ENCODE measurements at regions not wholly inside any gene's neighbourhood (a gene's known extent, or its start where the extent isn't known, plus 50 kb on each side); places are given as distances from the start of the nearest gene placed in this dataset.

GRCh38 chr9:106626936-106627335 lies 236.0 kb upstream of the ZNF462 start:
- H3K9me3 Mint-ChIP-seq, result no peaks in the 10 kb centered on the region
- no peaks in the 10 kb centered on the region for H3K36me3 Mint-ChIP-seq (ENCODE audit: insufficient read depth)
- DNase-seq, result no peak
- H3K4me3 Mint-ChIP-seq, result no peak overlapping the region
- H3K4me1 Mint-ChIP-seq (ENCODE audit: low read depth), result no peaks in the 10 kb centered on the region
- no peak for ATAC-seq
- H3K27me3 Mint-ChIP-seq (ENCODE audit: low read depth), result no peaks in the 10 kb centered on the region

DNA sequence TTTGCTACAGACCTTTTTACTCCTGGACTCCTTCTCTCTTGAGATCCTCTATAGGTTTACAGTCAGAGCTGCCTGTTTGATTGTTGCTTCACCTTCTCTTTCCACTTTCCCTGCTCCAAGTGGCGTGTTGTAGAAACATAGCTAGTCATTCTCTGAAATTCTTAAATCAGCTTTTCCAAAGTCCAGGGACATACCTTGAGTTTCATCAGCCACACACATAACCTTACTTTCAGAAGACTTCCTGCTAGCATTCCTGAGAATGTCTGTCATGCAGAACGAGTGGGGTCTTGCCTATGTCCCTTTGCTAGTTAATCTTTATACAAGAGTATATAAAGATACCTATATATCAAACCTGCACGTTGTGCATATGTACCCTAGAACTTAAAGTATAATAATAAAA lies 230.3 kb upstream of the ZNF462 start:
- ATAC-seq (no peak), DNase-seq (no peak)
- H3K4me3 Mint-ChIP-seq, result no peak overlapping the region
- H3K9me3 Mint-ChIP-seq, result no peaks in the 10 kb centered on the region
- H3K36me3 Mint-ChIP-seq (ENCODE audit: insufficient read depth), result no peaks in the 10 kb centered on the region
- H3K4me1 Mint-ChIP-seq (ENCODE audit: low read depth), result no peaks in the 10 kb centered on the region
- no peaks in the 10 kb centered on the region for H3K27me3 Mint-ChIP-seq (ENCODE audit: low read depth)

- DNase-seq (no peak), ATAC-seq (no peak)
- H3K27me3 Mint-ChIP-seq (ENCODE audit: low read depth), result no peaks in the 10 kb centered on the region
- H3K9me3 Mint-ChIP-seq, result no peaks in the 10 kb centered on the region
- no peaks in the 10 kb centered on the region for H3K36me3 Mint-ChIP-seq (ENCODE audit: insufficient read depth)
- H3K4me1 Mint-ChIP-seq (ENCODE audit: low read depth), result no peaks in the 10 kb centered on the region
- no peak overlapping the region for H3K4me3 Mint-ChIP-seq
Observed at GRCh38 chr9:106634183-106634582, 228.8 kb upstream of the ZNF462 start.

DNA sequence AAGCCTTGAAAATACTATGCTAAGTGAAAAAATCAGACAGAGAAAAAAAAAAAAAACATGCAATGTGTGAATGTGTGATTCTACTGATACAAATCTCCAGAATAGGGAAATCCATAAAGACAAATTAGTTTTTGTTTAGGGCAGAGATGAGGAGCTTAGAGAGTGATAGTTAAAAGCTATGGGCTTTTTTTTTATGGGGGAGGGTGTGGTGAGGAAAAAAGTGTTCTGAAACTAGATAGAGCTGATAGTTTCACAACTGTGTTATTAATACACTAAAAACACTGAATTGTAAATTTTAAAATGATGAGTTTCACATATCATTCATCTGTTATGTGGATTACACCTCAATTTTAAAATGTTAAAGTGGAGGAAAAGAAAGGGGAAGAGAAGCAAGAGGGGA lies 228.3 kb upstream of the ZNF462 start:
- Mint-ChIP-seq H3K4me1 (ENCODE audit: low read depth) (no peaks in the 10 kb centered on the region), H3K36me3 (ENCODE audit: insufficient read depth) (no peaks in the 10 kb centered on the region), H3K27me3 (ENCODE audit: low read depth) (no peaks in the 10 kb centered on the region), H3K4me3 (no peak overlapping the region), H3K9me3 (no peaks in the 10 kb centered on the region)
- DNase-seq (no peak), ATAC-seq (no peak)

GRCh38 chr9:106637486-106637885 lies 225.5 kb upstream of the ZNF462 start:
- H3K27me3 Mint-ChIP-seq (ENCODE audit: low read depth), result no peaks in the 10 kb centered on the region
- H3K4me3 Mint-ChIP-seq, result no peak overlapping the region
- H3K9me3 Mint-ChIP-seq, result peaks cover 4% of the 10 kb centered on the region
- ATAC-seq, result no peak
- no peaks in the 10 kb centered on the region for H3K4me1 Mint-ChIP-seq (ENCODE audit: low read depth)
- H3K36me3 Mint-ChIP-seq (ENCODE audit: insufficient read depth), result no peaks in the 10 kb centered on the region
- DNase-seq, result no peak

DNA sequence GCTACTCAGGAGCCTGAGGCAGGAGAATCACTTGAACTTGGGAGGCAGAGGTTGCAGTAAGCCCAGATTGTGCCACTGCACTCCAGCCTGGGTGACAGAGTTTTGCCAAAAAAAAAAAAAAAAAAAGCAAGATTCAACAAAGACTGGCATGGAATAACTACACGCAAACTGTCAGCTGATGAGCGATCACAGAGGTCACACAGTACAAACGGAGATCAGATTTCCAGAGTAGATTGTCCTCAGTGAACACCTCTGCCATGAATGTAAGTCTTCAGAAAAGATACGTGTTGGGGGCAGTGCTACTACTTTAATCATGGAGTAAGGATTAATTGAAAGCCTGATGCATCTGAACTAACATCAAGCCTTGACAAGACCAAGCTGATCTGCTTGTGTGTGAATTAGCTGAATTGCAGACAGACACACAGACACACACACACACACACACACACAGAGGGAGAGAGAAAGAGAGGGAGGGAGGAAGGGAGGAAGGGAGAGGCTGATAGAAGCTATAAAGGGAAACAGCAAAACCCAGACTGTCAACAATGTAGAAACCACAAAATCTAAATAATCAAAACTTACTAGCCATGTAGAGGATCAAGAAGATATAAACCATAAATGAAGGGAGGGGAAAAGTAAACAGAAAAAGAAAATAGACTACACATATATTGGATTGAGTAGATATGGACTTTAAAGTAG lies 222.9 kb upstream of the ZNF462 start:
- Mint-ChIP-seq H3K4me3 (no peak overlapping the region), H3K27me3 (ENCODE audit: low read depth) (no peaks in the 10 kb centered on the region), H3K4me1 (ENCODE audit: low read depth) (no peaks in the 10 kb centered on the region), H3K9me3 (peaks cover 21% of the 10 kb centered on the region), H3K36me3 (ENCODE audit: insufficient read depth) (no peaks in the 10 kb centered on the region)
- ATAC-seq, result no peak
- no peak for DNase-seq

DNA sequence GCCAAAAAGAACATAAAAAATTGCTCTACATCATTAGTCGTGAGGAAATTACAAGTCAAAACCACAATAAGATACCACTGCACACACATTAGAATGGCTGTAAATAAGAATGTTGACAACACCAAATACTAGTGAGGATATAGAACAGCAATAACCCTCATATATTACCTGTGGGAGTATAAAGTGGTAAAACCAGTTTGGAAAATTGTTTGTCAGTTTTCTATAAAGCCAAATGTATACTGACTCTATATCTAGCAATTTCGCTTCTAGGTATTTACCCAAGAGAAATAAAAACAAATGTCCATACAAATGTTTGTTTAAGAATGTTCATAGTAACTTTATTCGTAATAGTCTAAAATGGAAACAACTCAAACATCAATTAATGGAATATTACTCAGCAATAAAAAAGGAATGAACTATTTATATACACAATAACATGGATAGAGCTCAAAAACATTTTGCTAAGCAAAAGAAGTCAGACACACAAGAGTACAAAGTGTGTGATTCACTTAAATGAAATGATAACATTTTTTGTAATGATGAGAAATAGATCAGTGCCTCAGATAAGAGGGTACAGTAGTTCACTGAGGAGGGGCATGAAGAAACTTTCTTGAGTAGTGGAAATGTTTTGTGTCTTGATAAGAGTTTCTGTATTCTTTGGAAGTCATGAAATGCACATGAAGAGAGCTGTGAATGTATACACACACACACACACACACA lies 219.6 kb upstream of the ZNF462 start:
- DNase-seq, result no peak
- ATAC-seq, result no peak
- Mint-ChIP-seq H3K4me1 (ENCODE audit: low read depth) (no peaks in the 10 kb centered on the region), H3K4me3 (no peak overlapping the region), H3K27me3 (ENCODE audit: low read depth) (no peaks in the 10 kb centered on the region), H3K36me3 (ENCODE audit: insufficient read depth) (no peaks in the 10 kb centered on the region), H3K9me3 (peaks cover 21% of the 10 kb centered on the region)

DNA sequence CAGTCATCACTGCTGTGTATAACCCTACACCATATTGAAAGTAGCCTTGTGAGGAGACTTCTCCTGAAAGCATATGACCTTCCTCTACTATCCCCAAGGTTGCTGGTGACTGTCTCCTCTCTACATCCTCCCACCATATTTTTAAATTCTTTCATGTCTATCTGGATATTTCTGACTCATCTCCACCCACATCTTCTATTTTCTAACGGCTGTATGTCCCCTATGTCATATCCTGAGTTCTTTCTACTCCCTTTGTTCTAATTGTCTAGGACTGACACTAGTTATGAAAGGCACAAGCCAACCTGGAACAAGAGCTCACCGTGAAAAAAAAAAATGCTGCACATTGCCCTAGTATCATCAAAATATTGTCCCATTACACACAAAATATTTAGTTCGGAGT lies 218.3 kb upstream of the ZNF462 start:
- Mint-ChIP-seq H3K4me1 (ENCODE audit: low read depth) (no peaks in the 10 kb centered on the region), H3K4me3 (no peak overlapping the region), H3K9me3 (peaks cover 21% of the 10 kb centered on the region), H3K27me3 (ENCODE audit: low read depth) (no peaks in the 10 kb centered on the region), H3K36me3 (ENCODE audit: insufficient read depth) (no peaks in the 10 kb centered on the region)
- ATAC-seq (no peak), DNase-seq (no peak)

DNA sequence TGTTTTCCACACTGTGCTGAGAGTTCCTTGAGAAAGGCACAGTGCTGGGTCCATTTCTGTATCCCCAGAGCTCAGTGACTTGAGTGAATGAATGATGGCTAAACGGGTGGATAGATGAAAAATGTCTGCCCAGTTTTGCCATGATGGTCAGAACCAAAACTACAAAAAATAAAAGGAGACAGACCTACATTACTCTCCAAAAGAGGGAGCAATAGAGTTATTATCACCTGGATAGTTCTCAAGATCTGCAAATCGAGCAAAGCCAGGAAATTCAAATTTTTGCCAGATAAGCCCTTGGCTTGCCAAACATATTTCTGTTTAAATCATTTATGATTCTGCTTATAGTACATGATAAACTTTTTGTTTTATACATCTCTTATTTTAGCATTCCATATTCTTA lies 214.2 kb upstream of the ZNF462 start:
- H3K4me3 Mint-ChIP-seq, result no peak overlapping the region
- H3K4me1 Mint-ChIP-seq (ENCODE audit: low read depth), result no peaks in the 10 kb centered on the region
- no peaks in the 10 kb centered on the region for H3K27me3 Mint-ChIP-seq (ENCODE audit: low read depth)

DNA sequence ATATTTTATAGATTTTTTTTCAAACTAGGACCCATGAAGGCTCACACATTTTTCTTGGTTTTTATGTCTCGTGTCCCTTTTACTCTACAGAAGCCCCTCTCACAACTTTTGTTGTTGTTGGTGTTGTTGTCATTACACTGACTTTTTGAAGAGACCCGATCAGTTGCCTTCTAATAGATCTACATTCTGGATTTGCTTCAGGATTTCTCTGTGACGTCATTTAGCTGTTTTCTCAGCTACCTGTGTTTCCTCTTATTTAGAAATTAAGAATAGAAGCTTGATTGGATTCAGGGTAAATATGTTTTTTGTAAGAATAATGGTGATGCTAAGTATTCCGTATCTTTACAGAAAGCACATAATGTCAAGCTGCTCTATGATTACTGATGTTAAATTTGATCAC lies 213.3 kb upstream of the ZNF462 start:
- ATAC-seq (no peak), DNase-seq (no peak)
- Mint-ChIP-seq H3K4me1 (ENCODE audit: low read depth) (no peaks in the 10 kb centered on the region), H3K9me3 (peaks cover 14% of the 10 kb centered on the region), H3K27me3 (ENCODE audit: low read depth) (no peaks in the 10 kb centered on the region), H3K4me3 (no peak overlapping the region), H3K36me3 (ENCODE audit: insufficient read depth) (no peaks in the 10 kb centered on the region)

More for the DNA sequence above, 214.2 kb upstream of the ZNF462 start:
- Mint-ChIP-seq H3K36me3 (ENCODE audit: insufficient read depth) (no peaks in the 10 kb centered on the region), H3K9me3 (peaks cover 14% of the 10 kb centered on the region)
- ATAC-seq (no peak), DNase-seq (no peak)

- no peaks in the 10 kb centered on the region for H3K4me1 Mint-ChIP-seq (ENCODE audit: low read depth)
- H3K9me3 Mint-ChIP-seq, result peaks cover 12% of the 10 kb centered on the region
- no peak for DNase-seq
- ATAC-seq, result no peak
- no peaks in the 10 kb centered on the region for H3K27me3 Mint-ChIP-seq (ENCODE audit: low read depth)
- H3K4me3 Mint-ChIP-seq, result no peak overlapping the region
- H3K36me3 Mint-ChIP-seq (ENCODE audit: insufficient read depth), result no peaks in the 10 kb centered on the region
Observed at GRCh38 chr9:106653213-106653612, 209.8 kb upstream of the ZNF462 start.

DNA sequence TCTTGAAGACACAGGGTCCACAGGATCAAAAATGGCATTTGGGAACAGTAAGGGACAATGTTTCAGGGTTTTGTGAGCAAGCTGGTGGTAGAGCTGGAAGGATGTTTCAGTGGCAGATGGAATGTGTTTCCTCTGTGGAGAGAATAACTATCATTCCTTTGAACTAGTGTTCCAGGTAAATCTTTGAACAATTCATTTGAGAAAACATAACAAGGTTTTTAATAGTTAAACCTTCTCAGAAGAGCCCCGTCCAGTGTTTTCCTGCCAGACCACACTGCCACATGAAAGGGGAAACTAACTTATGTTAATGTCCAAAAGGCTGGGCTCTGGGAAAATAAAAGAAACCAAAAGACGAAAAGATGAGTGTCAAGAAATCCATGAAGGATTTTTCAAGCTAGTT lies 207.0 kb upstream of the ZNF462 start:
- Mint-ChIP-seq H3K27me3 (ENCODE audit: low read depth) (no peaks in the 10 kb centered on the region), H3K36me3 (ENCODE audit: insufficient read depth) (no peaks in the 10 kb centered on the region), H3K4me1 (ENCODE audit: low read depth) (no peaks in the 10 kb centered on the region), H3K9me3 (peaks cover 16% of the 10 kb centered on the region), H3K4me3 (no peak overlapping the region)
- ATAC-seq (no peak), DNase-seq (no peak)

DNA sequence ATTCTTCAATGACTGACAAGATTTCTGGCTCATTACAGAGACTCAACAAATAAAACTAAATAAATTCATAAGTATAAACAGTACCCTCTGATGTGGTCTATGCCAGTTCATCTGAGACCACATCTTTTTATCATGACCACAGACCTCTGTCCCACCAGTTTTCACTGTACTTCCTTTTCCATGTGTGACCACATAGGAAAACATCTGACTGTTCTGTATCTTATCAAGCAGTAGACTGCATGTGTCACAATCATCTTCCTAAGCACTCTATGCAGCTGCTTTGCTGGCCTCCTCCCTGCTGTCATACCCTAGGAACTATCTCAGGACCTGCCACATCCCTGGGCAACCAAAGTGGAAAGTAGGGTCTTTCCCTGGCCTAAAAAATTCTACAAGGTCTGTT lies 205.0 kb upstream of the ZNF462 start:
- Mint-ChIP-seq H3K4me1 (ENCODE audit: low read depth) (no peaks in the 10 kb centered on the region), H3K9me3 (peaks cover 16% of the 10 kb centered on the region), H3K4me3 (no peak overlapping the region), H3K27me3 (ENCODE audit: low read depth) (no peaks in the 10 kb centered on the region), H3K36me3 (ENCODE audit: insufficient read depth) (no peaks in the 10 kb centered on the region)
- no peak for DNase-seq
- no peak for ATAC-seq

DNA sequence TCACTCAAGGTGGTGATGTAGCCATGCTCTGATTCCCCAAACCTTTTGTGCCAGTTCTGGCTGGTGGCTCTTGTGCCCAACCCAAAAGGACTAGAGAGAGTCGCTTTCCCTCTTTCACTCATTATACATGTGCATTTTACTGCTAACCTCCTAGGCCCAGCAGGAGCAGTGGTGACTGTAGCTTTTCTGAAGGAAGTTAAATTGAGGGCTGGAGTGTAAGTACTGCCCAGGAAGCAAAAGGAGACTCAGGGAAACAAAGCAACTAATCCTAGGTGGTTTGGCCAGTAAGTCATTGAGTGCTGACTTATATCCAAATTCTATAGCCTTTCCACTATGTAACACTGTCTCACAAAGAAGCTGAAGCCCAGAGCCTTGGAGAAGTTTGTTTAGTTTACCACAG lies 194.4 kb upstream of the ZNF462 start:
- Mint-ChIP-seq H3K4me1 (ENCODE audit: low read depth) (no peaks in the 10 kb centered on the region), H3K36me3 (ENCODE audit: insufficient read depth) (no peaks in the 10 kb centered on the region), H3K4me3 (no peak overlapping the region), H3K9me3 (peaks cover 7% of the 10 kb centered on the region), H3K27me3 (ENCODE audit: low read depth) (no peaks in the 10 kb centered on the region)
- DNase-seq, result no peak
- ATAC-seq, result no peak

- Mint-ChIP-seq H3K36me3 (ENCODE audit: insufficient read depth) (no peaks in the 10 kb centered on the region), H3K9me3 (peaks cover 7% of the 10 kb centered on the region), H3K27me3 (ENCODE audit: low read depth) (no peaks in the 10 kb centered on the region), H3K4me1 (ENCODE audit: low read depth) (no peaks in the 10 kb centered on the region), H3K4me3 (no peak overlapping the region)
- DNase-seq (no peak), ATAC-seq (no peak)
Observed at GRCh38 chr9:106669835-106670234, 193.1 kb upstream of the ZNF462 start.
